Stomach (tissue), 8 donors: ENCODE measurements at regions not wholly inside any gene's neighbourhood (a gene's known extent, or its start where the extent isn't known, plus 50 kb on each side); places are given as distances from the start of the nearest gene placed in this dataset.

Experiments used
- DNase-seq, 2 donors: peaks; one replicate each; pipeline versions ENCODE4 v3.0.0 to v3.0.0-alpha.2; 2013 to 2019
- H3K27ac ChIP-seq, 5 donors: fragments of 200-600 bp in 4 of 5; sonication (generic) in 4 of 5; one replicate each; pipeline ENCODE4 v1.5.1; 2013 to 2019; ENCODE audit warnings: mild to moderate bottlenecking in 1 of 5, moderate library complexity in 1 of 5
- H3K27me3 ChIP-seq, 3 donors: fragments of 200-600 bp; sonication (generic); one replicate each; pipeline ENCODE4 v1.5.1; 2017 to 2019; ENCODE audit warnings: mixed run types in 1 of 3
- H3K36me3 ChIP-seq, 4 donors: fragments of 200-600 bp; sonication (generic); 1 replicate in 3 of 4; 2 replicates in 1 of 4; pipeline ENCODE4 v1.5.1; 2016 to 2019
- H3K4me1 ChIP-seq, 4 donors: fragments of 200-600 bp; sonication (generic); one replicate each; pipeline ENCODE4 v1.5.1; 2016 to 2019
- H3K4me3 ChIP-seq, 4 donors: fragments of 200-600 bp; sonication (generic) in 3 of 4; one replicate each; pipeline ENCODE4 v1.5.1; 2016 to 2019; ENCODE audit warnings: mild to moderate bottlenecking in 1 of 4
- H3K9me3 ChIP-seq, 4 donors: fragments of 200-600 bp; sonication (generic); one replicate each; pipeline ENCODE4 v1.5.1; 2016 to 2019
- CTCF ChIP-seq, 7 experiments: fragments of 450-650 bp in 4 of 7; fragments of 200-600 bp in 3 of 7; sonication (generic) in 3 of 7; IDR thresholded peaks; one replicate each; pipeline ENCODE4 v1.5.1; 2016 to 2019; ENCODE audit warnings: antibody characterized with exemption in 7 of 7, control low read depth in 2 of 7, mild to moderate bottlenecking in 1 of 7
- EP300 ChIP-seq: sonication (generic); formaldehyde crosslinking; IDR thresholded peaks from one replicate; pipeline ENCODE4 v1.6.1; 2017; ENCODE audit warnings: antibody characterized with exemption
- POLR2A ChIP-seq, 4 donors: fragments of 450-650 bp; IDR thresholded peaks; one replicate each; pipeline ENCODE4 v1.6.1; 2016; ENCODE audit warnings: antibody characterized with exemption in 4 of 4, control low read depth in 2 of 4, mild to moderate bottlenecking in 1 of 4, moderate library complexity in 1 of 4
- POLR2AphosphoS5 ChIP-seq, 3 donors: sonication (generic); formaldehyde crosslinking; IDR thresholded peaks; one replicate each; pipeline ENCODE4 v1.6.1; 2016; ENCODE audit warnings: antibody characterized with exemption in 3 of 3
- WGBS, 5 donors: extraction: QIAGEN DNeasy Blood & Tissue Kit in 3 of 5; methylation state at CpG; one replicate each; pipeline versions ENCODE4 v1.1.5 to v1.1.7; 2013 to 2018; 5-methylcytosine and 5-hydroxymethylcytosine counted together
- intact Hi-C: fragments of 100-400 bp; cut with DNase I; formaldehyde crosslinking; loops from one replicate; pipeline ENCODE4 v1.15.1; 2023; ENCODE audit warnings: low total_unique reads
- donor health status: healthy with polysubstance abuse.
- donor health status: Bipolar disorder and iron deficiency.
- donor health status: healthy.

- no peak for TF ChIP-seq EP300
- no peaks in the 10 kb centered on the region for H3K9me3 ChIP-seq
- no peaks in the 10 kb centered on the region for H3K4me1 ChIP-seq
- no peaks in the 10 kb centered on the region for H3K36me3 ChIP-seq
- intact Hi-C loops, result no loop called here
- WGBS, 5 donors, result 54 to 73% (median 69%) methylated on average over 3 of the region's 3 CpGs
- H3K4me3 ChIP-seq, result no peak overlapping the region
- DNase-seq, result no peak
- H3K27me3 ChIP-seq, result no peaks in the 10 kb centered on the region
- no peak overlapping the region for H3K27ac ChIP-seq
Measured at GRCh38 chr6:65943548-65943947, 236.5 kb upstream of the EYS start.

- Histone ChIP-seq H3K27ac (no peak overlapping the region), H3K4me1 (no peaks in the 10 kb centered on the region), H3K4me3 (no peak overlapping the region), H3K9me3 (no peaks in the 10 kb centered on the region), H3K27me3 (no peaks in the 10 kb centered on the region), H3K36me3 (no peaks in the 10 kb centered on the region)
- 56 to 71% (median 68%) methylated on average over 3 of the region's 3 CpGs for WGBS, 5 donors
- intact Hi-C loops, result no loop called here
- peak in 1 of 2 donors; percentile 24 for DNase-seq
- TF ChIP-seq POLR2A (IDR thresholded peaks at IDR 0.05), result no peak
- no peak for TF ChIP-seq POLR2AphosphoS5 (IDR thresholded peaks at IDR 0.05)
- no peak for TF ChIP-seq CTCF (IDR thresholded peaks at IDR 0.05)
- no peak for TF ChIP-seq EP300
Measured at GRCh38 chr6:65943051-65943450, 236.0 kb upstream of the EYS start.

- no peak for TF ChIP-seq POLR2AphosphoS5 (IDR thresholded peaks at IDR 0.05)
- intact Hi-C loops, result no loop called here
- Histone ChIP-seq H3K4me3 (no peak overlapping the region), H3K27ac (no peak overlapping the region), H3K27me3 (no peaks in the 10 kb centered on the region), H3K4me1 (no peaks in the 10 kb centered on the region), H3K36me3 (no peaks in the 10 kb centered on the region), H3K9me3 (peaks cover 0 to 5% (median 0%) of the 10 kb centered on the region in 4 donors)
- peak in 1 of 2 donors; percentile 40 for DNase-seq
- WGBS, 5 donors, result 54 to 71% (median 57%) methylated on average over 2 of the region's 2 CpGs
Measured at GRCh38 chr6:65938000-65938399, 231.0 kb upstream of the EYS start.

GRCh38 chr6:65935412-65935811 is 228.4 kb upstream of the EYS start:
- no peak for DNase-seq
- TF ChIP-seq POLR2AphosphoS5 (IDR thresholded peaks at IDR 0.05) (no peak), CTCF (IDR thresholded peaks at IDR 0.05) (no peak)
- Histone ChIP-seq H3K4me1 (no peaks in the 10 kb centered on the region), H3K27me3 (no peaks in the 10 kb centered on the region), H3K9me3 (peaks cover 0 to 16% (median 6%) of the 10 kb centered on the region in 4 donors), H3K27ac (no peak overlapping the region), H3K36me3 (no peaks in the 10 kb centered on the region), H3K4me3 (no peak overlapping the region)
- intact Hi-C loops, result no loop called here
- WGBS, 5 donors, result 82 to 97% (median 94%) methylated on average over 1 of the region's 1 CpG

GRCh38 chr6:65933390-65933789 is 226.4 kb upstream of the EYS start:
- DNase-seq, result no peak
- TF ChIP-seq POLR2AphosphoS5 (IDR thresholded peaks at IDR 0.05), result no peak
- TF ChIP-seq POLR2A (IDR thresholded peaks at IDR 0.05), result no peak
- no peak for TF ChIP-seq EP300
- no peak for TF ChIP-seq CTCF (IDR thresholded peaks at IDR 0.05)
- WGBS, 5 donors, result 17 to 53% (median 40%) methylated on average over 1 of the region's 1 CpG
- Histone ChIP-seq H3K36me3 (no peaks in the 10 kb centered on the region), H3K4me3 (no peak overlapping the region), H3K27ac (no peak overlapping the region), H3K27me3 (no peaks in the 10 kb centered on the region), H3K9me3 (peaks cover 0 to 20% (median 9%) of the 10 kb centered on the region in 4 donors), H3K4me1 (no peaks in the 10 kb centered on the region)
- intact Hi-C loops, result no loop called here
